Liver (tissue), 8 donors: ENCODE measurements at regions not wholly inside any gene's neighbourhood (a gene's known extent, or its start where the extent isn't known, plus 50 kb on each side); places are given as distances from the start of the nearest gene placed in this dataset.

Source experiments
- DNase-seq: peaks from one replicate; pipeline ENCODE4 v3.0.0-alpha.2; 2017; ENCODE audit warnings: low spot score
- H3K27ac ChIP-seq, 2 donors: one replicate each; pipeline ENCODE4 v1.7.0; 2013; ENCODE audit warnings: inconsistent platforms in 2 of 2, low read length in 2 of 2, control low read depth in 1 of 2, low read depth in 1 of 2, mild to moderate bottlenecking in 1 of 2
- H3K27me3 ChIP-seq, 4 donors: one replicate each; pipeline versions ENCODE4 v1.6.1 to v1.7.0; 2013; ENCODE audit warnings: low read length in 3 of 4, inconsistent platforms in 1 of 4, mild to moderate bottlenecking in 1 of 4, moderate library complexity in 1 of 4; ENCODE audit not compliant: control insufficient read depth in 4 of 4, insufficient read depth in 4 of 4
- H3K36me3 ChIP-seq, 4 donors: one replicate each; pipeline versions ENCODE4 v1.6.1 to v1.7.0; 2013; ENCODE audit warnings: low read length in 3 of 4, mild to moderate bottlenecking in 3 of 4, low read depth in 1 of 4, moderate library complexity in 1 of 4; ENCODE audit not compliant: control insufficient read depth in 4 of 4, insufficient read depth in 3 of 4
- H3K4me1 ChIP-seq, 4 donors: one replicate each; pipeline versions ENCODE4 v1.6.1 to v1.7.0; 2013; ENCODE audit warnings: low read length in 3 of 4, mild to moderate bottlenecking in 3 of 4, moderate library complexity in 1 of 4; ENCODE audit not compliant: control insufficient read depth in 4 of 4, insufficient read depth in 4 of 4
- H3K4me3 ChIP-seq, 3 donors: one replicate each; pipeline versions ENCODE4 v1.6.1 to v1.7.0; 2013; ENCODE audit warnings: low read length in 3 of 3, control low read depth in 1 of 3, low read depth in 1 of 3, mild to moderate bottlenecking in 1 of 3
- H3K9ac ChIP-seq, 2 donors: one replicate each; pipeline ENCODE4 v1.7.0; 2013; ENCODE audit warnings: low read length in 2 of 2, mild to moderate bottlenecking in 2 of 2, moderate library complexity in 2 of 2, control low read depth in 1 of 2, low read depth in 1 of 2
- H3K9me3 ChIP-seq, 4 donors: one replicate each; pipeline versions ENCODE4 v1.6.1 to v1.7.0; 2013; ENCODE audit warnings: low read length in 3 of 4; ENCODE audit not compliant: control insufficient read depth in 4 of 4
- ATF3 ChIP-seq: IDR thresholded peaks from 2 replicates; pipeline ENCODE4 v1.6.1; 2016; ENCODE audit warnings: antibody characterized with exemption
- EGR1 ChIP-seq, 2 donors: IDR thresholded peaks; 2 replicates each; pipeline ENCODE4 v1.6.1; 2016 to 2018; ENCODE audit warnings: antibody characterized with exemption in 2 of 2, low read depth in 2 of 2
- FOXA1 ChIP-seq: IDR thresholded peaks from 2 replicates; pipeline ENCODE4 v1.6.1; 2016; ENCODE audit warnings: antibody characterized with exemption
- FOXA2 ChIP-seq: IDR thresholded peaks from 2 replicates; pipeline ENCODE4 v1.6.1; 2016; ENCODE audit warnings: antibody characterized with exemption
- GABPA ChIP-seq, 2 donors: IDR thresholded peaks in 1 of 2; conservative IDR thresholded peaks in 1 of 2; 2 replicates each; pipeline ENCODE4 v1.6.1; 2016; ENCODE audit warnings: antibody characterized with exemption in 2 of 2, mild to moderate bottlenecking in 1 of 2, moderate library complexity in 1 of 2
- HNF4A ChIP-seq, 2 donors: conservative IDR thresholded peaks; 2 replicates each; pipeline ENCODE4 v1.6.1; 2016; ENCODE audit warnings: antibody characterized with exemption in 2 of 2, mild to moderate bottlenecking in 2 of 2
- HNF4G ChIP-seq: IDR thresholded peaks from 2 replicates; pipeline ENCODE4 v1.6.1; 2016; ENCODE audit warnings: antibody characterized with exemption
- JUND ChIP-seq, 2 donors: IDR thresholded peaks; 2 replicates each; pipeline ENCODE4 v1.6.1; 2016; ENCODE audit warnings: antibody characterized with exemption in 2 of 2
- RAD21 ChIP-seq, 2 donors: IDR thresholded peaks; 2 replicates each; pipeline ENCODE4 v1.6.1; 2016; ENCODE audit warnings: antibody characterized with exemption in 2 of 2, mild to moderate bottlenecking in 2 of 2
- RXRA ChIP-seq, 2 donors: IDR thresholded peaks; 2 replicates each; pipeline ENCODE4 v1.6.1; 2017 to 2018; ENCODE audit warnings: antibody characterized with exemption in 2 of 2, mild to moderate bottlenecking in 1 of 2
- SP1 ChIP-seq: IDR thresholded peaks from 2 replicates; pipeline ENCODE4 v1.6.1; 2018; ENCODE audit warnings: antibody characterized with exemption, mild to moderate bottlenecking
- TAF1 ChIP-seq: conservative IDR thresholded peaks from 2 replicates; pipeline ENCODE4 v1.6.1; 2016; ENCODE audit warnings: antibody characterized with exemption, mild to moderate bottlenecking
- WGBS: extraction: QIAGEN DNeasy Blood & Tissue Kit; methylation state at CpG from one replicate; pipeline ENCODE4 v1.1.7; 2013; 5-methylcytosine and 5-hydroxymethylcytosine counted together
- TF ChIP-seq, protein P1 (sequence below): IDR thresholded peaks from 2 replicates; pipeline ENCODE4 v1.6.1; 2016; ENCODE audit warnings: antibody characterized with exemption, mild to moderate bottlenecking
- TF ChIP-seq, protein P2 (sequence below): fragments of 150-350 bp; IDR thresholded peaks from 2 replicates; pipeline ENCODE4 v1.5.1; 2017; ENCODE audit warnings: improper control_type of control experiment, low read depth, low read length; ENCODE audit not compliant: missing input control
- TF ChIP-seq, protein P3 (sequence below): IDR thresholded peaks from 2 replicates; pipeline ENCODE4 v1.6.1; 2016; ENCODE audit warnings: antibody characterized with exemption
- TF ChIP-seq, protein P4 (sequence below): IDR thresholded peaks from 2 replicates; pipeline ENCODE4 v1.6.1; 2016; ENCODE audit warnings: antibody characterized with exemption
- donor health status: healthy.
- donor health status: healthy.
- donor health status: healthy.
- donor health status: healthy.
- donor health status: healthy.

DNA sequence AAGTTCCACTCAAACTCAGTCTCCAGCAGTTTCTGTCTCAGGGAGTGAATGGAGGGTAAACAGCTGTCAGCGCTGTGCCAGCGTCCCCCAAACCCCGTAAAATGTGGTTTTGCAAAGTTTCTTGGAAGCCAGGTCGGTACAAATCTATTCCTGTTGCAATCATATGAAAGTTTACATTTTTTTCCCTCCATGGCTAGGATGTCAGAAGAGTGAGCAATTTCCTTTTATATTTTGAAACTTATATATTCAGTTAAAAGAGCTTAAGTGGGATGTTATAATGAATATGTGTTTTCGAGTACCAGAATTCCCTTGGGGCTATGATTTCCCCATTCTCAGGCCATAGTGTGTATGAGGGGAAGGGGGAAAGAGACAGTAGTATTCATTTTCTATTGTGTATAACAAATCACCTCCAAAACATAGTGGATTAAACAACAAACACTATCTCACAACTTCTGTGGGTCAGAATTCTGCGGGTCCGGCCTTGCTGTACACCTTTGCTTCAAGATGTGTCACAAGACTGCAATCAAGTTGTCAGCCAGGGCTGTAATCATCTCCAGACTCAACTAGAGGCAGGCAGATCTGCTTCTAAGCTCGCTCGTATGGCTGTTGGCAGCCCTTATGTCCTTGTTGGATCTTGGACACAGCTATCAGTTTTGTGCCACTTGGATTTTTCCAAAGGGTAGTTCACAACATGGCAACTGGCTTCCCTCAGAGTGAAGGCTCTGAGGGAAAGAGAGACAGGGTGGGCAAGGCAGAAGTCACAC, 107.4 kb downstream of the SNX18 start:
- Histone ChIP-seq H3K27me3 (no peaks in the 10 kb centered on the region), H3K4me3 (no peak overlapping the region), H3K9me3 (no peaks in the 10 kb centered on the region), H3K36me3 (no peaks in the 10 kb centered on the region), H3K27ac (peak overlapping the region; percentile 55 to 91), H3K9ac (no peak overlapping the region), H3K4me1 (peaks cover 15 to 54% (median 41%) of the 10 kb centered on the region in 4 donors)
- 85% methylated on average over 9 of the region's 9 CpGs for WGBS
- no peak for TF ChIP-seq RAD21 (IDR thresholded peaks at IDR 0.05)
- TF ChIP-seq, protein P1, sequence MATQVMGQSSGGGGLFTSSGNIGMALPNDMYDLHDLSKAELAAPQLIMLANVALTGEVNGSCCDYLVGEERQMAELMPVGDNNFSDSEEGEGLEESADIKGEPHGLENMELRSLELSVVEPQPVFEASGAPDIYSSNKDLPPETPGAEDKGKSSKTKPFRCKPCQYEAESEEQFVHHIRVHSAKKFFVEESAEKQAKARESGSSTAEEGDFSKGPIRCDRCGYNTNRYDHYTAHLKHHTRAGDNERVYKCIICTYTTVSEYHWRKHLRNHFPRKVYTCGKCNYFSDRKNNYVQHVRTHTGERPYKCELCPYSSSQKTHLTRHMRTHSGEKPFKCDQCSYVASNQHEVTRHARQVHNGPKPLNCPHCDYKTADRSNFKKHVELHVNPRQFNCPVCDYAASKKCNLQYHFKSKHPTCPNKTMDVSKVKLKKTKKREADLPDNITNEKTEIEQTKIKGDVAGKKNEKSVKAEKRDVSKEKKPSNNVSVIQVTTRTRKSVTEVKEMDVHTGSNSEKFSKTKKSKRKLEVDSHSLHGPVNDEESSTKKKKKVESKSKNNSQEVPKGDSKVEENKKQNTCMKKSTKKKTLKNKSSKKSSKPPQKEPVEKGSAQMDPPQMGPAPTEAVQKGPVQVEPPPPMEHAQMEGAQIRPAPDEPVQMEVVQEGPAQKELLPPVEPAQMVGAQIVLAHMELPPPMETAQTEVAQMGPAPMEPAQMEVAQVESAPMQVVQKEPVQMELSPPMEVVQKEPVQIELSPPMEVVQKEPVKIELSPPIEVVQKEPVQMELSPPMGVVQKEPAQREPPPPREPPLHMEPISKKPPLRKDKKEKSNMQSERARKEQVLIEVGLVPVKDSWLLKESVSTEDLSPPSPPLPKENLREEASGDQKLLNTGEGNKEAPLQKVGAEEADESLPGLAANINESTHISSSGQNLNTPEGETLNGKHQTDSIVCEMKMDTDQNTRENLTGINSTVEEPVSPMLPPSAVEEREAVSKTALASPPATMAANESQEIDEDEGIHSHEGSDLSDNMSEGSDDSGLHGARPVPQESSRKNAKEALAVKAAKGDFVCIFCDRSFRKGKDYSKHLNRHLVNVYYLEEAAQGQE, result no peak
- TF ChIP-seq TAF1, result no peak
- no peak for TF ChIP-seq EGR1 (IDR thresholded peaks at IDR 0.05; ENCODE audit: low read depth in 2 of 2)
- TF ChIP-seq, protein P2, sequence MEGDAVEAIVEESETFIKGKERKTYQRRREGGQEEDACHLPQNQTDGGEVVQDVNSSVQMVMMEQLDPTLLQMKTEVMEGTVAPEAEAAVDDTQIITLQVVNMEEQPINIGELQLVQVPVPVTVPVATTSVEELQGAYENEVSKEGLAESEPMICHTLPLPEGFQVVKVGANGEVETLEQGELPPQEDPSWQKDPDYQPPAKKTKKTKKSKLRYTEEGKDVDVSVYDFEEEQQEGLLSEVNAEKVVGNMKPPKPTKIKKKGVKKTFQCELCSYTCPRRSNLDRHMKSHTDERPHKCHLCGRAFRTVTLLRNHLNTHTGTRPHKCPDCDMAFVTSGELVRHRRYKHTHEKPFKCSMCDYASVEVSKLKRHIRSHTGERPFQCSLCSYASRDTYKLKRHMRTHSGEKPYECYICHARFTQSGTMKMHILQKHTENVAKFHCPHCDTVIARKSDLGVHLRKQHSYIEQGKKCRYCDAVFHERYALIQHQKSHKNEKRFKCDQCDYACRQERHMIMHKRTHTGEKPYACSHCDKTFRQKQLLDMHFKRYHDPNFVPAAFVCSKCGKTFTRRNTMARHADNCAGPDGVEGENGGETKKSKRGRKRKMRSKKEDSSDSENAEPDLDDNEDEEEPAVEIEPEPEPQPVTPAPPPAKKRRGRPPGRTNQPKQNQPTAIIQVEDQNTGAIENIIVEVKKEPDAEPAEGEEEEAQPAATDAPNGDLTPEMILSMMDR, result no peak
- no peak for TF ChIP-seq HNF4G
- TF ChIP-seq FOXA2, result no peak
- no peak for TF ChIP-seq HNF4A (conservative IDR thresholded peaks at IDR 0.05)
- TF ChIP-seq FOXA1, result no peak
- TF ChIP-seq, protein P3, sequence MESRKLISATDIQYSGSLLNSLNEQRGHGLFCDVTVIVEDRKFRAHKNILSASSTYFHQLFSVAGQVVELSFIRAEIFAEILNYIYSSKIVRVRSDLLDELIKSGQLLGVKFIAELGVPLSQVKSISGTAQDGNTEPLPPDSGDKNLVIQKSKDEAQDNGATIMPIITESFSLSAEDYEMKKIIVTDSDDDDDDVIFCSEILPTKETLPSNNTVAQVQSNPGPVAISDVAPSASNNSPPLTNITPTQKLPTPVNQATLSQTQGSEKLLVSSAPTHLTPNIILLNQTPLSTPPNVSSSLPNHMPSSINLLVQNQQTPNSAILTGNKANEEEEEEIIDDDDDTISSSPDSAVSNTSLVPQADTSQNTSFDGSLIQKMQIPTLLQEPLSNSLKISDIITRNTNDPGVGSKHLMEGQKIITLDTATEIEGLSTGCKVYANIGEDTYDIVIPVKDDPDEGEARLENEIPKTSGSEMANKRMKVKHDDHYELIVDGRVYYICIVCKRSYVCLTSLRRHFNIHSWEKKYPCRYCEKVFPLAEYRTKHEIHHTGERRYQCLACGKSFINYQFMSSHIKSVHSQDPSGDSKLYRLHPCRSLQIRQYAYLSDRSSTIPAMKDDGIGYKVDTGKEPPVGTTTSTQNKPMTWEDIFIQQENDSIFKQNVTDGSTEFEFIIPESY, result no peak
- TF ChIP-seq GABPA (IDR thresholded peaks at IDR 0.05 in 1 of 2, conservative IDR thresholded peaks at IDR 0.05 in 1 of 2), result no peak
- no peak for DNase-seq

GRCh38 chr5:54621709-54622108, 104.2 kb downstream of the SNX18 start:
- H3K36me3 ChIP-seq, result no peaks in the 10 kb centered on the region
- H3K9me3 ChIP-seq, result no peaks in the 10 kb centered on the region
- no peak for TF ChIP-seq GABPA (IDR thresholded peaks at IDR 0.05 in 1 of 2, conservative IDR thresholded peaks at IDR 0.05 in 1 of 2)
- TF ChIP-seq FOXA1, result no peak
- no peak for TF ChIP-seq SP1
- TF ChIP-seq, protein P1, result no peak
- no peak for TF ChIP-seq RXRA (IDR thresholded peaks at IDR 0.05)
- TF ChIP-seq ATF3, result no peak
- TF ChIP-seq, protein P4, sequence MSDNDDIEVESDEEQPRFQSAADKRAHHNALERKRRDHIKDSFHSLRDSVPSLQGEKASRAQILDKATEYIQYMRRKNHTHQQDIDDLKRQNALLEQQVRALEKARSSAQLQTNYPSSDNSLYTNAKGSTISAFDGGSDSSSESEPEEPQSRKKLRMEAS, result no peak
- no peak for TF ChIP-seq HNF4G
- TF ChIP-seq HNF4A (conservative IDR thresholded peaks at IDR 0.05), result no peak
- TF ChIP-seq TAF1, result no peak
- TF ChIP-seq, protein P3, result no peak
- TF ChIP-seq JUND (IDR thresholded peaks at IDR 0.05), result no peak
- no peak for DNase-seq
- H3K27me3 ChIP-seq, result no peaks in the 10 kb centered on the region
- H3K4me1 ChIP-seq, result peaks cover 9 to 37% (median 23%) of the 10 kb centered on the region in 4 donors
- 94% methylated on average over 5 of the region's 5 CpGs for WGBS
- H3K27ac ChIP-seq, result no peak overlapping the region
- H3K4me3 ChIP-seq, result no peak overlapping the region
- no peak overlapping the region for H3K9ac ChIP-seq
